H1 (cell line): ENCODE measurements at regions not wholly inside any gene's neighbourhood (a gene's known extent, or its start where the extent isn't known, plus 50 kb on each side); places are given as distances from the start of the nearest gene placed in this dataset.

Experiments
- CTCF ChIA-PET: fragments of 300-600 bp; sonication (Branson Sonifier 250); formaldehyde crosslinking; loops from one replicate; lab custom pipeline; 2021; ENCODE audit not compliant: partially characterized antibody; lab: Charles Lee
- POLR2A ChIA-PET: fragments of 300-600 bp; sonication (Branson Sonifier 250); formaldehyde crosslinking; loops from one replicate; lab custom pipeline; 2021; ENCODE audit warnings: inconsistent platforms; ENCODE audit not compliant: partially characterized antibody; lab: Charles Lee
- DNase-seq, 2 experiments: peaks; one replicate each; pipeline versions ENCODE4 v3.0.0 to v3.0.0-alpha.2; 2010 to 2022; ENCODE audit warnings: low spot score in 2 of 2, low read depth in 1 of 2, mixed read lengths in 1 of 2
- FAIRE-seq: peaks from 2 replicates; lab custom pipeline; 2011; peaks lifted over from hg19 to GRCh38; lab: Jason Lieb, UNC
- H2AFZ ChIP-seq: 2 replicates; pipeline ENCODE4 v1.8.1; 2012; ENCODE audit warnings: low read length, inconsistent platforms
- H2AK5ac ChIP-seq: 2 replicates; pipeline ENCODE4 v1.6.1; 2013; ENCODE audit warnings: low read depth, low read length
- H2BK120ac ChIP-seq: replicated peaks from 2 replicates; pipeline ENCODE3; 2013; ENCODE audit warnings: low read depth, low read length, inconsistent platforms
- H2BK12ac ChIP-seq: 2 replicates; pipeline ENCODE4 v1.6.1; 2013; ENCODE audit warnings: low read depth, low read length
- H2BK15ac ChIP-seq: 2 replicates; pipeline ENCODE4 v1.6.1; 2013; ENCODE audit warnings: low read length
- H2BK20ac ChIP-seq: 2 replicates; pipeline ENCODE4 v1.6.1; 2013; ENCODE audit warnings: low read length
- H2BK5ac ChIP-seq: 2 replicates; pipeline ENCODE4 v1.6.1; 2013; ENCODE audit warnings: low read depth, low read length
- H3K14ac ChIP-seq: 2 replicates; pipeline ENCODE4 v1.6.1; 2013; ENCODE audit warnings: inconsistent platforms; ENCODE audit not compliant: insufficient read length
- H3K18ac ChIP-seq: 2 replicates; pipeline ENCODE4 v1.6.1; 2013; ENCODE audit warnings: low read length; ENCODE audit errors: extremely low read depth
- H3K23ac ChIP-seq: 2 replicates; pipeline ENCODE4 v1.6.1; 2013; ENCODE audit warnings: inconsistent platforms; ENCODE audit not compliant: insufficient read length
- H3K23me2 ChIP-seq: 2 replicates; pipeline ENCODE4 v1.6.1; 2013; ENCODE audit warnings: low read depth, low read length
- H3K27ac ChIP-seq: 2 replicates; pipeline ENCODE4 v1.6.1; 2011; ENCODE audit warnings: low read depth, low read length, inconsistent platforms
- H3K27me3 ChIP-seq, 4 experiments: replicated peaks in 1 of 4; 1 replicate in 1 of 4; 2 replicates in 3 of 4; pipeline versions ENCODE4 v1.6.1 to v1.8.1; 2011 to 2013; ENCODE audit warnings: low read length in 3 of 4, mild to moderate bottlenecking in 3 of 4, inconsistent platforms in 2 of 4, mixed read lengths in 2 of 4, moderate library complexity in 1 of 4; ENCODE audit not compliant: control insufficient read depth in 3 of 4, insufficient read depth in 3 of 4; ENCODE audit errors: extremely low read depth in 1 of 4
- H3K36me3 ChIP-seq, 4 experiments: 2 replicates each; pipeline versions ENCODE4 v1.6.1 to v1.8.1; 2011 to 2013; ENCODE audit warnings: mild to moderate bottlenecking in 4 of 4, low read length in 3 of 4, moderate library complexity in 2 of 4, control low read depth in 1 of 4, inconsistent platforms in 1 of 4; ENCODE audit not compliant: insufficient read depth in 4 of 4, control insufficient read depth in 2 of 4
- H3K4ac ChIP-seq: replicated peaks from 2 replicates; pipeline ENCODE3; 2013; ENCODE audit warnings: low read length, low read depth, mixed read lengths, inconsistent platforms; ENCODE audit not compliant: insufficient read length
- H3K4me1 ChIP-seq, 4 experiments: replicated peaks in 1 of 4; 1 replicate in 1 of 4; 2 replicates in 3 of 4; pipeline versions ENCODE4 v1.6.1 to v1.8.1; 2011 to 2013; ENCODE audit warnings: low read length in 3 of 4, inconsistent platforms in 2 of 4, mixed read lengths in 1 of 4; ENCODE audit not compliant: insufficient read depth in 4 of 4, control insufficient read depth in 3 of 4
- H3K4me2 ChIP-seq, 2 experiments: 2 replicates each; pipeline versions ENCODE4 v1.6.1 to v1.8.1; 2011 to 2013; ENCODE audit warnings: low read depth in 2 of 2, low read length in 2 of 2, control low read depth in 1 of 2, inconsistent platforms in 1 of 2, mild to moderate bottlenecking in 1 of 2; ENCODE audit not compliant: insufficient read depth in 1 of 2
- H3K4me3 ChIP-seq, 4 experiments: fragments of 200-600, 300-600 bp in 1 of 4; sonication (generic), shearing (Covaris generic), sonication (Bioruptor Twin) in 1 of 4; 2 replicates each; pipeline versions ENCODE4 v1.5.1 to v1.8.1; 2011 to 2016; ENCODE audit warnings: low read length in 4 of 4, low read depth in 3 of 4, control low read depth in 2 of 4, inconsistent platforms in 2 of 4, mild to moderate bottlenecking in 2 of 4, mixed read lengths in 1 of 4, moderate library complexity in 1 of 4; ENCODE audit not compliant: insufficient read depth in 2 of 4; ENCODE audit errors: extremely low read depth in 1 of 4
- H3K56ac ChIP-seq: replicated peaks from 2 replicates; pipeline ENCODE3; 2013; ENCODE audit warnings: low read depth, mild to moderate bottlenecking, mixed read lengths, low read length, inconsistent platforms; ENCODE audit not compliant: insufficient read length
- H3K79me1 ChIP-seq: 2 replicates; pipeline ENCODE4 v1.6.1; 2013; ENCODE audit warnings: low read depth, low read length, control low read depth
- H3K79me2 ChIP-seq, 2 experiments: 2 replicates each; pipeline versions ENCODE4 v1.6.1 to v1.8.1; 2012 to 2013; ENCODE audit warnings: low read length in 2 of 2, mild to moderate bottlenecking in 2 of 2, inconsistent platforms in 1 of 2; ENCODE audit not compliant: insufficient read depth in 2 of 2, control insufficient read depth in 1 of 2
- H3K9ac ChIP-seq, 4 experiments: replicated peaks in 1 of 4; 1 replicate in 1 of 4; 2 replicates in 3 of 4; pipeline versions ENCODE4 v1.6.1 to v1.8.1; 2011 to 2013; ENCODE audit warnings: low read depth in 3 of 4, low read length in 3 of 4, control low read depth in 2 of 4, mild to moderate bottlenecking in 2 of 4, moderate library complexity in 2 of 4, inconsistent platforms in 1 of 4; ENCODE audit errors: extremely low read depth in 1 of 4
- H3K9me3 ChIP-seq, 2 experiments: 2 replicates each; pipeline versions ENCODE4 v1.6.1 to v1.8.1; 2012 to 2013; ENCODE audit warnings: mild to moderate bottlenecking in 2 of 2, moderate library complexity in 2 of 2, control low read depth in 1 of 2, inconsistent platforms in 1 of 2, low read depth in 1 of 2, low read length in 1 of 2, mixed read lengths in 1 of 2; ENCODE audit not compliant: insufficient read depth in 2 of 2
- H4K20me1 ChIP-seq, 2 experiments: replicated peaks in 1 of 2; 2 replicates each; pipeline versions ENCODE3 to v1.8.1; 2011 to 2013; ENCODE audit warnings: inconsistent platforms in 2 of 2, low read length in 2 of 2, mild to moderate bottlenecking in 1 of 2; ENCODE audit not compliant: insufficient read depth in 2 of 2, control insufficient read depth in 1 of 2
- H4K5ac ChIP-seq: 2 replicates; pipeline ENCODE4 v1.6.1; 2013; ENCODE audit warnings: low read length, low read depth, mixed read lengths, inconsistent platforms; ENCODE audit not compliant: insufficient read length
- H4K8ac ChIP-seq: 2 replicates; pipeline ENCODE4 v1.8.0; 2013; ENCODE audit warnings: mild to moderate bottlenecking, moderate library complexity, low read length, inconsistent platforms; ENCODE audit not compliant: insufficient read depth; ENCODE audit errors: extremely low read depth
- H4K91ac ChIP-seq: replicated peaks from 2 replicates; pipeline ENCODE3; 2013; ENCODE audit warnings: low read length, mixed read lengths, inconsistent platforms; ENCODE audit not compliant: insufficient read length
- ATF2 ChIP-seq: IDR thresholded peaks from 2 replicates; pipeline ENCODE4 v1.6.1; 2012; ENCODE audit warnings: low read length, inconsistent platforms
- BRCA1 ChIP-seq: IDR thresholded peaks from 2 replicates; pipeline ENCODE4 v1.6.1; 2012; ENCODE audit warnings: low read depth, low read length, improper control_type of control experiment
- CTCF ChIP-seq, 3 experiments: IDR thresholded peaks; 1 replicate in 2 of 3; 2 replicates in 1 of 3; pipeline versions ENCODE4 v1.5.1 to v1.6.1; 2011; ENCODE audit warnings: low read length in 3 of 3, mild to moderate bottlenecking in 3 of 3, inconsistent platforms in 2 of 3, low read depth in 1 of 3, moderate library complexity in 1 of 3; ENCODE audit not compliant: insufficient read depth in 1 of 3; ENCODE audit errors: control extremely low read depth in 1 of 3
- EP300 ChIP-seq, 2 experiments: IDR thresholded peaks; 1 replicate in 1 of 2; 2 replicates in 1 of 2; pipeline ENCODE4 v1.6.1; 2011 to 2012; ENCODE audit warnings: low read depth in 2 of 2, low read length in 2 of 2, mild to moderate bottlenecking in 2 of 2, borderline replicate concordance in 1 of 2, inconsistent platforms in 1 of 2, moderate library complexity in 1 of 2
- KDM5A ChIP-seq: fragments of 200-600 bp; IDR thresholded peaks from 2 replicates; pipeline ENCODE4 v1.7.1; 2012; ENCODE audit warnings: mild to moderate bottlenecking, low read length, inconsistent platforms, mixed read lengths
- NANOG ChIP-seq: IDR thresholded peaks from 2 replicates; pipeline ENCODE4 v1.6.1; 2011; ENCODE audit warnings: low read length, low read depth, mild to moderate bottlenecking, inconsistent platforms; ENCODE audit not compliant: insufficient read depth, poor library complexity, severe bottlenecking
- RNF2 ChIP-seq: fragments of 200-900, 300-1000 bp; sonication (generic); IDR thresholded peaks from 2 replicates; pipeline ENCODE4 v1.7.1; 2016; ENCODE audit warnings: borderline replicate concordance, low read depth, mild to moderate bottlenecking, antibody characterized with exemption, low read length; ENCODE audit not compliant: poor library complexity, severe bottlenecking; ENCODE audit errors: missing control alignments
- TBP ChIP-seq: IDR thresholded peaks from 2 replicates; pipeline ENCODE4 v1.6.1; 2011; ENCODE audit warnings: low read depth, low read length, improper control_type of control experiment
- WGBS, 2 experiments: shearing (Covaris generic) in 1 of 2; methylation state at CpG; one replicate each; pipeline versions ENCODE4 v1.1.6 to v1.1.7; 2013 to 2015; ENCODE audit warnings: low lambda C conversion rate in 2 of 2, mixed read lengths in 2 of 2, inconsistent platforms in 1 of 2, low coverage in 1 of 2, missing lambda C conversion rate in 1 of 2; ENCODE audit not compliant: insufficient replicate concordance in 2 of 2, insufficient coverage in 1 of 2, insufficient read length in 1 of 2; ENCODE audit errors: extremely low coverage in 1 of 2, missing lambda C conversion rate in 1 of 2; 5-methylcytosine and 5-hydroxymethylcytosine counted together

DNA sequence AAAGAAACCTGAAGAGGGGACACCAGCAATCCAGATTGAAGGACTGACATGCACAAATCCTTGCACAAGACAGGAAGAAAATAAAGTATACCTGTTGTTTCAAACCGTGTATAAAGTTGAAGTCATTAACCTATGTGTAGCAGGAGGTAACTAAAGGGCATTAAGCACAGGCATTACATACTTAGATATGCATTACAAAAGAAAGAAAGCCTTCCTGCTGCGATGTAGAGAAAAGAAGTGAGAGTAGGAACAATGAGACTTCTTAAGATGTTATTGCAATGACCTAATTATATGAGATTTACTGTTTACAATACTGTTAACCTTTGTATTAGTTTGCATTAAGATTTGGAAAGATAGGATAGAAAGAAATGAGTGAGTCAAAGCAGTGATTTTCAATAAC, 308.9 kb upstream of the PTPRD start:
- Histone ChIP-seq H3K4me1 (peaks cover 0 to 8% (median 0%) of the 10 kb centered on the region in 4 experiments; a peak in 1 of 7 replicates), H3K36me3 (no peaks in the 10 kb centered on the region), H2BK5ac (no peak overlapping the region; the same call in 1 of the 2 replicates), H4K20me1 (no peaks in the 10 kb centered on the region), H3K4me3 (peak overlapping the region in 1 of 4 experiments; percentile 7; a peak in 1 of 8 replicates), H3K27me3 (no peaks in the 10 kb centered on the region), H3K9me3 (no peaks in the 10 kb centered on the region), H3K56ac (no peak overlapping the region), H3K4ac (no peak overlapping the region), H3K23ac (no peak overlapping the region), H2BK12ac (no peak overlapping the region), H2BK15ac (no peak overlapping the region), H3K23me2 (no peaks in the 10 kb centered on the region), H2BK120ac (no peak overlapping the region), H4K8ac (no peak overlapping the region), H3K18ac (0 out of 2 replicates have a peak overlapping the region, but pooled peaks have one; percentile 2), H4K91ac (no peak overlapping the region), H3K79me1 (no peaks in the 10 kb centered on the region), H3K14ac (no peak overlapping the region), H3K4me2 (peak overlapping the region; percentile 20 to 34; a peak in 3 of 4 replicates), H4K5ac (no peak overlapping the region), H3K27ac (no peak overlapping the region), H2AK5ac (no peak overlapping the region), H2BK20ac (no peak overlapping the region), H3K9ac (no peak overlapping the region), H3K79me2 (no peaks in the 10 kb centered on the region), H2AFZ (no peak overlapping the region)
- DNase-seq (peak in 1 of 2 experiments; percentile 9), FAIRE-seq (peak; percentile 28)
- ChIA-PET POLR2A (no interaction called here), CTCF (no interaction called here)
- WGBS, 2 experiments, result 22% methylated on average over 2 of the region's 2 CpGs; no CpG with 5 or more reads in 1 of the 2 experiments
- TF ChIP-seq BRCA1 (no peak), TBP (no peak), NANOG (peak; percentile 72), ATF2 (peak; percentile 77), KDM5A (no peak), EP300 (IDR thresholded peaks at IDR 0.05; ENCODE audit: borderline replicate concordance in 1 of 2, low read depth in 2 of 2, low read length in 2 of 2) (peak in 1 of 2 experiments; percentile 74; a peak in 1 of 3 replicates), RNF2 (no peak), CTCF (IDR thresholded peaks at IDR 0.05; ENCODE audit: control extremely low read depth in 1 of 3, insufficient read depth in 1 of 3, low read depth in 1 of 3, low read length in 3 of 3) (no peak)
